ENCODE measurements at regions not wholly inside any gene's neighbourhood (a gene's known extent, or its start where the extent isn't known, plus 50 kb on each side); places are given as distances from the start of the nearest gene placed in this dataset.

- TF ChIP-seq POLR2A (IDR thresholded peaks at IDR 0.05) (no peak), CTCF (IDR thresholded peaks at IDR 0.05) (no peak)
These were observed 786.1 kb upstream of the TMEM132C start for GRCh38 chr12:127480775-127481314.

Data from prostate gland (tissue), 2 donors.